ENCODE measurements at regions not wholly inside any gene's neighbourhood (a gene's known extent, or its start where the extent isn't known, plus 50 kb on each side); places are given as distances from the start of the nearest gene placed in this dataset.

DNA sequence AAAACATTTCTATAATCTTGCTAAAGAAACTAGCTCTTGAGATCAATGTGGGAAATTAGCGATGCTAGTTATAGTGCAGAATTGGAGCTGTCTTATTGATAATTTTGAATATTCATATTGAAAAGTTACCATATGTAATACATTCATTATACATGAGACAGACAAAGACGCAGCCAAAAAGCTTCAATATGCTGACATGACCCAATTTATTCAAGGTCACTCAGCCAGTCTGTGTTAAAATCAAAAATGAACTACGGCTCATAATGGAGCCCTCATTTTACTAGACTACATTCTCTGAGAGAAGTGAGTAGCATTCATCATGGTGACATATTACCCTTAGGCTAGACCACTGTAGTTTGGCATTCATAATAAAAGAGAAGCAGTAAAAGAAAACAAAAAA, 107.3 kb upstream of the GABRG2 start:
- TF ChIP-seq, protein P1, sequence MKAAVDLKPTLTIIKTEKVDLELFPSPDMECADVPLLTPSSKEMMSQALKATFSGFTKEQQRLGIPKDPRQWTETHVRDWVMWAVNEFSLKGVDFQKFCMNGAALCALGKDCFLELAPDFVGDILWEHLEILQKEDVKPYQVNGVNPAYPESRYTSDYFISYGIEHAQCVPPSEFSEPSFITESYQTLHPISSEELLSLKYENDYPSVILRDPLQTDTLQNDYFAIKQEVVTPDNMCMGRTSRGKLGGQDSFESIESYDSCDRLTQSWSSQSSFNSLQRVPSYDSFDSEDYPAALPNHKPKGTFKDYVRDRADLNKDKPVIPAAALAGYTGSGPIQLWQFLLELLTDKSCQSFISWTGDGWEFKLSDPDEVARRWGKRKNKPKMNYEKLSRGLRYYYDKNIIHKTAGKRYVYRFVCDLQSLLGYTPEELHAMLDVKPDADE (IDR thresholded peaks at IDR 0.05) = no peak
- TF ChIP-seq EZH2phosphoT487 (IDR thresholded peaks at IDR 0.05; ENCODE audit: unreplicated experiment) (no peak), STAT1 (IDR thresholded peaks at IDR 0.05; ENCODE audit: unreplicated experiment) (no peak), EZH2 (IDR thresholded peaks at IDR 0.05; ENCODE audit: low read depth, unreplicated experiment) (no peak), ZNF331 (CRISPR knock-in tag; IDR thresholded peaks at IDR 0.05; ENCODE audit: low read depth) (no peak), CREB1 (CRISPR knock-in tag; IDR thresholded peaks at IDR 0.05; ENCODE audit: low read depth) (no peak), NANOG (IDR thresholded peaks at IDR 0.05; ENCODE audit: borderline replicate concordance) (no peak)
- Histone ChIP-seq H3K4me3 (no peak overlapping the region), H2AFZ (no peak overlapping the region), H3F3A (replicated peaks; ENCODE audit: low read depth) (no peaks in the 10 kb centered on the region), H3K4me1 (ENCODE audit: insufficient read depth) (no peaks in the 10 kb centered on the region), H4K20me1 (replicated peaks; ENCODE audit: insufficient read depth) (no peaks in the 10 kb centered on the region), H3K79me2 (replicated peaks; ENCODE audit: insufficient read depth) (no peaks in the 10 kb centered on the region), H3K9me2 (ENCODE audit: insufficient read depth) (no peaks in the 10 kb centered on the region), H3K4me2 (no peak overlapping the region), H3K27me3 (ENCODE audit: insufficient read depth) (no peaks in the 10 kb centered on the region), H3K27ac (ENCODE audit: low read depth) (no peak overlapping the region), H3K36me3 (ENCODE audit: insufficient read depth) (no peaks in the 10 kb centered on the region)
- Mint-ChIP-seq H3K27ac (no peak overlapping the region), H3K4me1 (no peaks in the 10 kb centered on the region), H3K36me3 (ENCODE audit: low read depth) (no peaks in the 10 kb centered on the region), H3K4me3 (no peak overlapping the region), H3K9me3 (no peaks in the 10 kb centered on the region; the same call in 2 of the 3 replicates), H3K27me3 (ENCODE audit: insufficient read depth, low read depth, poor library complexity) (no peaks in the 10 kb centered on the region)
- DNase-seq (ENCODE audit: low spot score) (no peak), ATAC-seq (no peak)

DNA sequence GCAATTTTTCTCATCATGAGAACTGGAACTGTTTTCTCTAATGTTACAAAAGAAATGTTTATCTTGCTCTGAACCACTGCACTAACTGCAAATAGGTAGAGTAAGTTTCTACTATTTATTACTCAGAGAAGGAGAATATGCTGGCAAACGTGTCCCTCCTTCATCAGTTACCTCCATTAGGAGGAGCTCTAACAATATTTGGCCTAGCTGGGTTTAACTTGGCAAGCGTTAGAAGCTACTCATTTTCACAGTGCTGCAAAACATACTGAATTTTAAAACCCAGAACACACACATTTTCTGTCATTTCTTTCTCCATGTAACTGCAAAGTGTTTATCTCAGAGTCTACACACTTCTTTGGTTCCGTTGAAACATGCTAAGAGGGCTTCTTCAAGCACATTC, 101.0 kb upstream of the GABRG2 start:
- peaks cover 3% of the 10 kb centered on the region; the same call in 1 of the 3 replicates for H3K4me1 Mint-ChIP-seq
- Histone ChIP-seq H2AFZ (0 out of 2 replicates have a peak overlapping the region, but pooled peaks have one; percentile 74), H3K27ac (ENCODE audit: low read depth) (no peak overlapping the region), H3K4me1 (ENCODE audit: insufficient read depth) (peaks cover 2% of the 10 kb centered on the region; the same call in 1 of the 2 replicates), H3K4me3 (no peak overlapping the region), H3K79me2 (replicated peaks; ENCODE audit: insufficient read depth) (no peaks in the 10 kb centered on the region), H3F3A (replicated peaks; ENCODE audit: low read depth) (no peaks in the 10 kb centered on the region), H3K4me2 (no peak overlapping the region), H3K9me2 (ENCODE audit: insufficient read depth) (no peaks in the 10 kb centered on the region), H3K27me3 (ENCODE audit: insufficient read depth) (no peaks in the 10 kb centered on the region), H3K36me3 (ENCODE audit: insufficient read depth) (no peaks in the 10 kb centered on the region), H4K20me1 (replicated peaks; ENCODE audit: insufficient read depth) (no peaks in the 10 kb centered on the region)
- H3K9me3 Mint-ChIP-seq = no peaks in the 10 kb centered on the region; the same call in 2 of the 3 replicates
- H3K27ac Mint-ChIP-seq = no peak overlapping the region
- TF ChIP-seq JUNB (IDR thresholded peaks at IDR 0.05; ENCODE audit: unreplicated experiment) (no peak), ZNF331 (CRISPR knock-in tag; IDR thresholded peaks at IDR 0.05; ENCODE audit: low read depth) (no peak)
- TF ChIP-seq, protein P2, sequence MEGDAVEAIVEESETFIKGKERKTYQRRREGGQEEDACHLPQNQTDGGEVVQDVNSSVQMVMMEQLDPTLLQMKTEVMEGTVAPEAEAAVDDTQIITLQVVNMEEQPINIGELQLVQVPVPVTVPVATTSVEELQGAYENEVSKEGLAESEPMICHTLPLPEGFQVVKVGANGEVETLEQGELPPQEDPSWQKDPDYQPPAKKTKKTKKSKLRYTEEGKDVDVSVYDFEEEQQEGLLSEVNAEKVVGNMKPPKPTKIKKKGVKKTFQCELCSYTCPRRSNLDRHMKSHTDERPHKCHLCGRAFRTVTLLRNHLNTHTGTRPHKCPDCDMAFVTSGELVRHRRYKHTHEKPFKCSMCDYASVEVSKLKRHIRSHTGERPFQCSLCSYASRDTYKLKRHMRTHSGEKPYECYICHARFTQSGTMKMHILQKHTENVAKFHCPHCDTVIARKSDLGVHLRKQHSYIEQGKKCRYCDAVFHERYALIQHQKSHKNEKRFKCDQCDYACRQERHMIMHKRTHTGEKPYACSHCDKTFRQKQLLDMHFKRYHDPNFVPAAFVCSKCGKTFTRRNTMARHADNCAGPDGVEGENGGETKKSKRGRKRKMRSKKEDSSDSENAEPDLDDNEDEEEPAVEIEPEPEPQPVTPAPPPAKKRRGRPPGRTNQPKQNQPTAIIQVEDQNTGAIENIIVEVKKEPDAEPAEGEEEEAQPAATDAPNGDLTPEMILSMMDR (conservative IDR thresholded peaks at IDR 0.05; ENCODE audit: low read depth in 2 of 2) = peak; percentile 63 to 79
- TF ChIP-seq, protein P3, sequence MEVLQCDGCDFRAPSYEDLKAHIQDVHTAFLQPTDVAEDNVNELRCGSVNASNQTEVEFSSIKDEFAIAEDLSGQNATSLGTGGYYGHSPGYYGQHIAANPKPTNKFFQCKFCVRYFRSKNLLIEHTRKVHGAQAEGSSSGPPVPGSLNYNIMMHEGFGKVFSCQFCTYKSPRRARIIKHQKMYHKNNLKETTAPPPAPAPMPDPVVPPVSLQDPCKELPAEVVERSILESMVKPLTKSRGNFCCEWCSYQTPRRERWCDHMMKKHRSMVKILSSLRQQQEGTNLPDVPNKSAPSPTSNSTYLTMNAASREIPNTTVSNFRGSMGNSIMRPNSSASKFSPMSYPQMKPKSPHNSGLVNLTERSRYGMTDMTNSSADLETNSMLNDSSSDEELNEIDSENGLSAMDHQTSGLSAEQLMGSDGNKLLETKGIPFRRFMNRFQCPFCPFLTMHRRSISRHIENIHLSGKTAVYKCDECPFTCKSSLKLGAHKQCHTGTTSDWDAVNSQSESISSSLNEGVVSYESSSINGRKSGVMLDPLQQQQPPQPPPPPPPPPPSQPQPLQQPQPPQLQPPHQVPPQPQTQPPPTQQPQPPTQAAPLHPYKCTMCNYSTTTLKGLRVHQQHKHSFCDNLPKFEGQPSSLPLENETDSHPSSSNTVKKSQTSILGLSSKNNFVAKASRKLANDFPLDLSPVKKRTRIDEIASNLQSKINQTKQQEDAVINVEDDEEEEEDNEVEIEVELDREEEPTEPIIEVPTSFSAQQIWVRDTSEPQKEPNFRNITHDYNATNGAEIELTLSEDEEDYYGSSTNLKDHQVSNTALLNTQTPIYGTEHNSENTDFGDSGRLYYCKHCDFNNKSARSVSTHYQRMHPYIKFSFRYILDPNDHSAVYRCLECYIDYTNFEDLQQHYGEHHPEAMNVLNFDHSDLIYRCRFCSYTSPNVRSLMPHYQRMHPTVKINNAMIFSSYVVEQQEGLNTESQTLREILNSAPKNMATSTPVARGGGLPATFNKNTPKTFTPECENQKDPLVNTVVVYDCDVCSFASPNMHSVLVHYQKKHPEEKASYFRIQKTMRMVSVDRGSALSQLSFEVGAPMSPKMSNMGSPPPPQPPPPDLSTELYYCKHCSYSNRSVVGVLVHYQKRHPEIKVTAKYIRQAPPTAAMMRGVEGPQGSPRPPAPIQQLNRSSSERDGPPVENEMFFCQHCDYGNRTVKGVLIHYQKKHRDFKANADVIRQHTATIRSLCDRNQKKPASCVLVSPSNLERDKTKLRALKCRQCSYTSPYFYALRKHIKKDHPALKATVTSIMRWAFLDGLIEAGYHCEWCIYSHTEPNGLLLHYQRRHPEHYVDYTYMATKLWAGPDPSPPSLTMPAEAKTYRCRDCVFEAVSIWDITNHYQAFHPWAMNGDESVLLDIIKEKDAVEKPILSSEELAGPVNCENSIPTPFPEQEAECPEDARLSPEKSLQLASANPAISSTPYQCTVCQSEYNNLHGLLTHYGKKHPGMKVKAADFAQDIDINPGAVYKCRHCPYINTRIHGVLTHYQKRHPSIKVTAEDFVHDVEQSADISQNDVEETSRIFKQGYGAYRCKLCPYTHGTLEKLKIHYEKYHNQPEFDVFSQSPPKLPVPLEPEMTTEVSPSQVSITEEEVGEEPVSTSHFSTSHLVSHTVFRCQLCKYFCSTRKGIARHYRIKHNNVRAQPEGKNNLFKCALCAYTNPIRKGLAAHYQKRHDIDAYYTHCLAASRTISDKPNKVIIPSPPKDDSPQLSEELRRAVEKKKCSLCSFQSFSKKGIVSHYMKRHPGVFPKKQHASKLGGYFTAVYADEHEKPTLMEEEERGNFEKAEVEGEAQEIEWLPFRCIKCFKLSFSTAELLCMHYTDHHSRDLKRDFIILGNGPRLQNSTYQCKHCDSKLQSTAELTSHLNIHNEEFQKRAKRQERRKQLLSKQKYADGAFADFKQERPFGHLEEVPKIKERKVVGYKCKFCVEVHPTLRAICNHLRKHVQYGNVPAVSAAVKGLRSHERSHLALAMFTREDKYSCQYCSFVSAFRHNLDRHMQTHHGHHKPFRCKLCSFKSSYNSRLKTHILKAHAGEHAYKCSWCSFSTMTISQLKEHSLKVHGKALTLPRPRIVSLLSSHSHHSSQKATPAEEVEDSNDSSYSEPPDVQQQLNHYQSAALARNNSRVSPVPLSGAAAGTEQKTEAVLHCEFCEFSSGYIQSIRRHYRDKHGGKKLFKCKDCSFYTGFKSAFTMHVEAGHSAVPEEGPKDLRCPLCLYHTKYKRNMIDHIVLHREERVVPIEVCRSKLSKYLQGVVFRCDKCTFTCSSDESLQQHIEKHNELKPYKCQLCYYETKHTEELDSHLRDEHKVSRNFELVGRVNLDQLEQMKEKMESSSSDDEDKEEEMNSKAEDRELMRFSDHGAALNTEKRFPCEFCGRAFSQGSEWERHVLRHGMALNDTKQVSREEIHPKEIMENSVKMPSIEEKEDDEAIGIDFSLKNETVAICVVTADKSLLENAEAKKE (CRISPR knock-in tag; IDR thresholded peaks at IDR 0.05) = no peak
- peak; percentile 66 for DNase-seq (ENCODE audit: low spot score)
- no peak overlapping the region for H3K4me3 Mint-ChIP-seq
- no peaks in the 10 kb centered on the region for H3K27me3 Mint-ChIP-seq (ENCODE audit: insufficient read depth, low read depth, poor library complexity)
- no peaks in the 10 kb centered on the region for H3K36me3 Mint-ChIP-seq (ENCODE audit: low read depth)
- peak; percentile 78 for ATAC-seq

Data from GM23338 (cell line).